Fibroblast of villous mesenchyme (primary cell): ENCODE measurements at regions not wholly inside any gene's neighbourhood (a gene's known extent, or its start where the extent isn't known, plus 50 kb on each side); places are given as distances from the start of the nearest gene placed in this dataset.

Experiments
- DNase-seq: peaks from one replicate; pipeline ENCODE4 v3.0.0-alpha.2; 2010; ENCODE audit warnings: low read depth
- H3K4me3 ChIP-seq: 2 replicates; pipeline ENCODE4 v1.5.1; 2011; ENCODE audit warnings: low read depth, mild to moderate bottlenecking, low read length
- TF ChIP-seq, protein P1 (sequence below): IDR thresholded peaks from 2 replicates; pipeline ENCODE4 v1.5.1; 2012; ENCODE audit warnings: low read depth, mild to moderate bottlenecking, low read length; ENCODE audit not compliant: insufficient read depth

- no peak for DNase-seq
- H3K4me3 ChIP-seq = no peak overlapping the region
- TF ChIP-seq, protein P1, sequence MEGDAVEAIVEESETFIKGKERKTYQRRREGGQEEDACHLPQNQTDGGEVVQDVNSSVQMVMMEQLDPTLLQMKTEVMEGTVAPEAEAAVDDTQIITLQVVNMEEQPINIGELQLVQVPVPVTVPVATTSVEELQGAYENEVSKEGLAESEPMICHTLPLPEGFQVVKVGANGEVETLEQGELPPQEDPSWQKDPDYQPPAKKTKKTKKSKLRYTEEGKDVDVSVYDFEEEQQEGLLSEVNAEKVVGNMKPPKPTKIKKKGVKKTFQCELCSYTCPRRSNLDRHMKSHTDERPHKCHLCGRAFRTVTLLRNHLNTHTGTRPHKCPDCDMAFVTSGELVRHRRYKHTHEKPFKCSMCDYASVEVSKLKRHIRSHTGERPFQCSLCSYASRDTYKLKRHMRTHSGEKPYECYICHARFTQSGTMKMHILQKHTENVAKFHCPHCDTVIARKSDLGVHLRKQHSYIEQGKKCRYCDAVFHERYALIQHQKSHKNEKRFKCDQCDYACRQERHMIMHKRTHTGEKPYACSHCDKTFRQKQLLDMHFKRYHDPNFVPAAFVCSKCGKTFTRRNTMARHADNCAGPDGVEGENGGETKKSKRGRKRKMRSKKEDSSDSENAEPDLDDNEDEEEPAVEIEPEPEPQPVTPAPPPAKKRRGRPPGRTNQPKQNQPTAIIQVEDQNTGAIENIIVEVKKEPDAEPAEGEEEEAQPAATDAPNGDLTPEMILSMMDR = no peak
These were observed 99.4 kb upstream of the RGPD4 start for GRCh38 chr2:107727318-107727717.

DNA sequence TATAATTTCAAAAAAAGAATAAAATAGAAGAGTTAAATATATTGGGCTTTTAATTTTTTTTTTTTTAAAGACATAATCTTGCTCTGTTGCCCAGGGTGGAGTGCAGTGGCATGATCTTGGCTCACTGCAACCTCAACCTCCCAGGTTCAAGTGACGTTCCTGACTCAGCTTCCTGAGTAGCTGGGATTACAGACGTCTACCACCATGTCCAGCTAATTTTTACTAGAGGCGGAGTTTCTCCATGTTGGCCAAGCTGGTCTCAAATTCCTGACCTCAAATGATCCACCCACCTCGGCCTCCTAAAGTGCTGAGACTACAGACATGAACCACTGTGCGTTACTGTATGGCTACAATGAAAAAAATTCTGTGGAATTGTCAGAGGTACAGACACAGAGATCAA lies 98.1 kb upstream of the RGPD4 start:
- H3K4me3 ChIP-seq = no peak overlapping the region
- DNase-seq = no peak
- TF ChIP-seq, protein P1 = no peak

- no peak for DNase-seq
- TF ChIP-seq, protein P1 = no peak
- H3K4me3 ChIP-seq = no peak overlapping the region
These were observed 97.3 kb upstream of the RGPD4 start for GRCh38 chr2:107729440-107729839.

GRCh38 chr2:107730898-107731297 lies 95.8 kb upstream of the RGPD4 start:
- TF ChIP-seq, protein P1 = no peak
- H3K4me3 ChIP-seq = no peak overlapping the region
- DNase-seq = peak; percentile 2

- no peak for DNase-seq
- no peak overlapping the region for H3K4me3 ChIP-seq
- TF ChIP-seq, protein P1 = no peak
These were observed 95.3 kb upstream of the RGPD4 start for GRCh38 chr2:107731435-107731834.

GRCh38 chr2:107735201-107735600 lies 91.5 kb upstream of the RGPD4 start:
- no peak for DNase-seq
- TF ChIP-seq, protein P1 = no peak
- H3K4me3 ChIP-seq = no peak overlapping the region

GRCh38 chr2:107737756-107738155 lies 88.9 kb upstream of the RGPD4 start:
- no peak overlapping the region for H3K4me3 ChIP-seq
- no peak for DNase-seq
- TF ChIP-seq, protein P1 = no peak
